HG03045 (cell line): ENCODE measurements at regions not wholly inside any gene's neighbourhood (a gene's known extent, or its start where the extent isn't known, plus 50 kb on each side); places are given as distances from the start of the nearest gene placed in this dataset.
"Not testable (repeated sequence)": the region's sequence is repeated elsewhere in the genome, so short reads cannot be mapped to it uniquely, and the experiment has no call there.

Experiments used
- ATAC-seq: cut with Tn5 transposase; IDR thresholded peaks from one replicate; pipeline ENCODE4 v1.9.1; 2021; ENCODE audit warnings: mild to moderate bottlenecking, moderate library complexity; ENCODE audit not compliant: unreplicated experiment

GRCh38 chr2:111355823-111356511 lies 235.3 kb downstream of the BCL2L11 start:
- not testable (repeated sequence) for ATAC-seq

- ATAC-seq = not testable (repeated sequence)
These were observed 235.9 kb downstream of the BCL2L11 start for GRCh38 chr2:111356512-111357031.

- not testable (repeated sequence) for ATAC-seq
These were observed 245.4 kb downstream of the BCL2L11 start for GRCh38 chr2:111365986-111366640.

- ATAC-seq = not testable (repeated sequence)
These were observed 245.9 kb downstream of the BCL2L11 start for GRCh38 chr2:111366641-111367029.

GRCh38 chr2:111367080-111367479 lies 246.4 kb downstream of the BCL2L11 start:
- ATAC-seq = not testable (repeated sequence)

GRCh38 chr2:111367871-111368270 lies 247.2 kb downstream of the BCL2L11 start:
- ATAC-seq = not testable (repeated sequence)

GRCh38 chr2:111368288-111368687 lies 247.6 kb downstream of the BCL2L11 start:
- not testable (repeated sequence) for ATAC-seq

- ATAC-seq = not testable (repeated sequence)
These were observed 252.3 kb downstream of the BCL2L11 start for GRCh38 chr2:111373060-111373459.

GRCh38 chr2:111373989-111374388 lies 253.3 kb downstream of the BCL2L11 start:
- ATAC-seq = not testable (repeated sequence)

GRCh38 chr2:111374734-111375133 lies 254.0 kb downstream of the BCL2L11 start:
- ATAC-seq = not testable (repeated sequence)

- ATAC-seq = not testable (repeated sequence)
These were observed 254.7 kb downstream of the BCL2L11 start for GRCh38 chr2:111375320-111375883.

- ATAC-seq = not testable (repeated sequence)
These were observed 255.7 kb downstream of the BCL2L11 start for GRCh38 chr2:111376272-111376970.

- not testable (repeated sequence) for ATAC-seq
These were observed 256.2 kb downstream of the BCL2L11 start for GRCh38 chr2:111376971-111377352.

- ATAC-seq = not testable (repeated sequence)
These were observed 256.8 kb downstream of the BCL2L11 start for GRCh38 chr2:111377386-111377959.

GRCh38 chr2:111378348-111378747 lies 257.6 kb downstream of the BCL2L11 start:
- not testable (repeated sequence) for ATAC-seq

- not testable (repeated sequence) for ATAC-seq
These were observed 260.2 kb downstream of the BCL2L11 start for GRCh38 chr2:111380733-111381439.

GRCh38 chr2:111381530-111382306 lies 261.0 kb downstream of the BCL2L11 start:
- not testable (repeated sequence) for ATAC-seq

GRCh38 chr2:111382507-111382906 lies 261.8 kb downstream of the BCL2L11 start:
- ATAC-seq = not testable (repeated sequence)

- ATAC-seq = not testable (repeated sequence)
These were observed 262.6 kb downstream of the BCL2L11 start for GRCh38 chr2:111383311-111383710.
